H9 (cell line): ENCODE measurements at regions not wholly inside any gene's neighbourhood (a gene's known extent, or its start where the extent isn't known, plus 50 kb on each side); places are given as distances from the start of the nearest gene placed in this dataset.

Source experiments
- DNase-seq: peaks from one replicate; pipeline ENCODE4 v3.0.0-alpha.2; 2017
- H2AFZ ChIP-seq: one replicate; pipeline ENCODE4 v1.6.1; 2013; ENCODE audit warnings: mild to moderate bottlenecking, low read length, control low read depth, moderate library complexity
- H2AK5ac ChIP-seq: 2 replicates; pipeline ENCODE4 v1.6.1; 2013; ENCODE audit warnings: low read length, control low read depth, mixed read lengths; ENCODE audit not compliant: insufficient read length
- H2BK120ac ChIP-seq: one replicate; pipeline ENCODE4 v1.6.1; 2013; ENCODE audit warnings: low read depth, mild to moderate bottlenecking, low read length, control low read depth, inconsistent platforms; ENCODE audit not compliant: poor library complexity, severe bottlenecking
- H2BK12ac ChIP-seq: 2 replicates; pipeline ENCODE4 v1.6.1; 2013; ENCODE audit warnings: low read length, control low read depth, mixed read lengths, low read depth; ENCODE audit not compliant: insufficient read length
- H2BK15ac ChIP-seq: 2 replicates; pipeline ENCODE4 v1.6.1; 2013; ENCODE audit warnings: low read depth, low read length, control low read depth
- H2BK20ac ChIP-seq: one replicate; pipeline ENCODE4 v1.6.1; 2013; ENCODE audit warnings: low read depth, mild to moderate bottlenecking, low read length, control low read depth, inconsistent platforms; ENCODE audit not compliant: poor library complexity, severe bottlenecking
- H2BK5ac ChIP-seq: 2 replicates; pipeline ENCODE4 v1.6.1; 2013; ENCODE audit warnings: low read length, control low read depth, mixed read lengths; ENCODE audit not compliant: insufficient read length
- H3K14ac ChIP-seq: 2 replicates; pipeline ENCODE4 v1.6.1; 2013; ENCODE audit warnings: low read length, control low read depth; ENCODE audit not compliant: insufficient read depth
- H3K18ac ChIP-seq: 2 replicates; pipeline ENCODE4 v1.6.1; 2013; ENCODE audit warnings: low read depth, mild to moderate bottlenecking, mixed read lengths, low read length, control low read depth; ENCODE audit not compliant: insufficient read length
- H3K23ac ChIP-seq: 2 replicates; pipeline ENCODE4 v1.6.1; 2013; ENCODE audit warnings: low read length, control low read depth, mixed read lengths, low read depth; ENCODE audit not compliant: insufficient read length
- H3K23me2 ChIP-seq: 2 replicates; pipeline ENCODE4 v1.6.1; 2013; ENCODE audit warnings: low read depth, mild to moderate bottlenecking, mixed read lengths, low read length, control low read depth; ENCODE audit not compliant: insufficient read length, poor library complexity, severe bottlenecking
- H3K27ac ChIP-seq: 2 replicates; pipeline ENCODE4 v1.5.1; 2013; ENCODE audit warnings: low read length, control low read depth, mixed read lengths, low read depth; ENCODE audit not compliant: insufficient read length
- H3K27me3 ChIP-seq: 2 replicates; pipeline ENCODE4 v1.6.1; 2013; ENCODE audit warnings: low read length, control low read depth, inconsistent platforms; ENCODE audit not compliant: insufficient read depth
- H3K4ac ChIP-seq: 2 replicates; pipeline ENCODE4 v1.6.1; 2013; ENCODE audit warnings: low read depth, mild to moderate bottlenecking, control low read depth, inconsistent platforms, low read length, moderate library complexity
- H3K4me1 ChIP-seq: 2 replicates; pipeline ENCODE4 v1.6.1; 2013; ENCODE audit warnings: low read length, control low read depth, inconsistent platforms; ENCODE audit not compliant: insufficient read depth
- H3K4me2 ChIP-seq: 2 replicates; pipeline ENCODE4 v1.6.1; 2013; ENCODE audit warnings: low read length, control low read depth, mixed read lengths; ENCODE audit not compliant: insufficient read length, insufficient read depth
- H3K56ac ChIP-seq: 2 replicates; pipeline ENCODE4 v1.6.1; 2013; ENCODE audit warnings: low read depth, mild to moderate bottlenecking, mixed read lengths, low read length, control low read depth; ENCODE audit not compliant: insufficient read length
- H3K79me1 ChIP-seq: 2 replicates; pipeline ENCODE4 v1.6.1; 2013; ENCODE audit warnings: low read depth, mild to moderate bottlenecking, moderate library complexity, low read length, control low read depth, inconsistent platforms; ENCODE audit not compliant: insufficient read depth, poor library complexity, severe bottlenecking
- H3K79me2 ChIP-seq: 2 replicates; pipeline ENCODE4 v1.6.1; 2013; ENCODE audit warnings: low read length, control low read depth, inconsistent platforms; ENCODE audit not compliant: insufficient read depth
- H3K9ac ChIP-seq: 2 replicates; pipeline ENCODE4 v1.6.1; 2013; ENCODE audit warnings: low read length, control low read depth, mixed read lengths; ENCODE audit not compliant: insufficient read length; ENCODE audit errors: extremely low read depth
- H3K9me3 ChIP-seq: one replicate; pipeline ENCODE4 v1.6.1; 2013; ENCODE audit warnings: low read depth, low read length, inconsistent platforms; ENCODE audit not compliant: control insufficient read depth
- H3T11ph ChIP-seq: one replicate; pipeline ENCODE4 v1.6.1; 2013; ENCODE audit warnings: mild to moderate bottlenecking, low read length, control low read depth, inconsistent platforms
- H4K20me1 ChIP-seq: one replicate; pipeline ENCODE4 v1.6.1; 2013; ENCODE audit not compliant: control insufficient read depth, insufficient read length, insufficient read depth
- H4K5ac ChIP-seq: 2 replicates; pipeline ENCODE4 v1.6.1; 2013; ENCODE audit warnings: low read depth, mild to moderate bottlenecking, mixed read lengths, low read length, control low read depth; ENCODE audit not compliant: insufficient read length
- H4K8ac ChIP-seq: replicated peaks from 2 replicates; pipeline ENCODE4 v1.6.1; 2013; ENCODE audit warnings: low read length, control low read depth, mixed read lengths, low read depth; ENCODE audit not compliant: insufficient read length
- H4K91ac ChIP-seq: 2 replicates; pipeline ENCODE4 v1.6.1; 2013; ENCODE audit warnings: low read depth, mild to moderate bottlenecking, moderate library complexity, mixed read lengths, low read length, control low read depth; ENCODE audit not compliant: insufficient read length
- H3K27ac Mint-ChIP-seq, 3 experiments: 2 replicates in 2 of 3; 3 replicates in 1 of 3; pipeline ENCODE4 v1.8.0; 2020 to 2021; ENCODE audit warnings: mixed read lengths in 3 of 3, mild to moderate bottlenecking in 1 of 3, moderate library complexity in 1 of 3
- H3K27me3 Mint-ChIP-seq: 2 replicates; pipeline ENCODE4 v1.8.0; 2021; ENCODE audit warnings: low read depth, mild to moderate bottlenecking, moderate library complexity, mixed read lengths
- H3K36me3 Mint-ChIP-seq, 3 experiments: 2 replicates in 2 of 3; 3 replicates in 1 of 3; pipeline ENCODE4 v1.8.0; 2020 to 2021; ENCODE audit warnings: low read depth in 3 of 3, mixed read lengths in 3 of 3; ENCODE audit not compliant: insufficient read depth in 1 of 3
- H3K4me1 Mint-ChIP-seq, 2 experiments: 2 replicates each; pipeline ENCODE4 v1.8.0; 2020; ENCODE audit warnings: mixed read lengths in 2 of 2
- H3K4me3 Mint-ChIP-seq, 2 experiments: 2 replicates in 1 of 2; 3 replicates in 1 of 2; pipeline ENCODE4 v1.8.0; 2020 to 2021; ENCODE audit warnings: mild to moderate bottlenecking in 2 of 2, mixed read lengths in 2 of 2, moderate library complexity in 1 of 2
- H3K9me3 Mint-ChIP-seq, 2 experiments: 2 replicates in 1 of 2; 3 replicates in 1 of 2; pipeline ENCODE4 v1.8.0; 2020; ENCODE audit warnings: mild to moderate bottlenecking in 2 of 2, mixed read lengths in 2 of 2, moderate library complexity in 1 of 2
- CTCF ChIP-seq: fragments of 200-600 bp; sonication (generic); conservative IDR thresholded peaks from 3 replicates; pipeline ENCODE4 v1.8.0; 2021; ENCODE audit warnings: antibody characterized with exemption, mild to moderate bottlenecking
- WGBS: extraction: QIAGEN DNeasy Blood & Tissue Kit; methylation state at CpG from one replicate; pipeline ENCODE4 v1.1.7; 2013; ENCODE audit warnings: missing lambda C conversion rate, low lambda C conversion rate, mixed read lengths; ENCODE audit not compliant: insufficient read length; ENCODE audit errors: extremely low coverage; 5-methylcytosine and 5-hydroxymethylcytosine counted together

- H4K5ac ChIP-seq: no peak overlapping the region
- Mint-ChIP-seq H3K9me3 (no peaks in the 10 kb centered on the region), H3K27ac (no peak overlapping the region), H3K4me1 (peaks cover 5 to 9% of the 10 kb centered on the region in 2 experiments; a peak in 3 of 4 replicates), H3K4me3 (no peak overlapping the region), H3K36me3 (no peaks in the 10 kb centered on the region), H3K27me3 (no peaks in the 10 kb centered on the region; the same call in 1 of the 2 replicates)
- no peak overlapping the region for H2BK5ac ChIP-seq
- H3K27ac ChIP-seq: no peak overlapping the region
- H3K14ac ChIP-seq: no peak overlapping the region
- H4K8ac ChIP-seq: no peak overlapping the region
- no peak overlapping the region for H3K4me2 ChIP-seq
- H3K4me1 ChIP-seq: no peaks in the 10 kb centered on the region
- no peak overlapping the region for H2AFZ ChIP-seq
- no peaks in the 10 kb centered on the region for H3K9me3 ChIP-seq
- H3K56ac ChIP-seq: no peak overlapping the region
- TF ChIP-seq CTCF: no peak
- no peak overlapping the region for H2BK15ac ChIP-seq
- H3K27me3 ChIP-seq: no peaks in the 10 kb centered on the region
- H3K4ac ChIP-seq: no peak overlapping the region
- H3K23ac ChIP-seq: no peak overlapping the region
- H2BK120ac ChIP-seq: no peak overlapping the region
- no peak overlapping the region for H2BK12ac ChIP-seq
- no peak overlapping the region for H2AK5ac ChIP-seq
- H4K20me1 ChIP-seq: no peaks in the 10 kb centered on the region
- H3T11ph ChIP-seq: no peak overlapping the region
- H3K18ac ChIP-seq: no peak overlapping the region
- no peak overlapping the region for H3K9ac ChIP-seq
- DNase-seq: no peak
- no peak overlapping the region for H4K91ac ChIP-seq
- no CpG with 5 or more reads among the region's 2 CpGs for WGBS
- no peaks in the 10 kb centered on the region for H3K79me1 ChIP-seq
- H2BK20ac ChIP-seq: no peak overlapping the region
- H3K79me2 ChIP-seq: no peaks in the 10 kb centered on the region; the same call in 1 of the 2 replicates
- H3K23me2 ChIP-seq: no peaks in the 10 kb centered on the region
Observed at GRCh38 chr6:104642871-104643270, 216.8 kb downstream of the HACE1 start.
